Skeletal muscle tissue (tissue), 3 donors: ENCODE measurements at regions not wholly inside any gene's neighbourhood (a gene's known extent, or its start where the extent isn't known, plus 50 kb on each side); places are given as distances from the start of the nearest gene placed in this dataset.

Experiments
- H3K27ac ChIP-seq: one replicate; pipeline ENCODE4 v1.7.0; 2013; ENCODE audit warnings: mild to moderate bottlenecking, low read depth, low read length, inconsistent platforms
- H3K27me3 ChIP-seq, 3 donors: one replicate each; pipeline ENCODE4 v1.7.0; 2013; ENCODE audit warnings: low read length in 3 of 3; ENCODE audit not compliant: control insufficient read depth in 3 of 3, insufficient read depth in 3 of 3
- H3K36me3 ChIP-seq, 3 donors: one replicate each; pipeline ENCODE4 v1.7.0; 2013; ENCODE audit warnings: low read length in 3 of 3; ENCODE audit not compliant: control insufficient read depth in 3 of 3, insufficient read depth in 3 of 3
- H3K4me1 ChIP-seq, 3 donors: one replicate each; pipeline ENCODE4 v1.7.0; 2013; ENCODE audit warnings: low read length in 3 of 3, mild to moderate bottlenecking in 3 of 3; ENCODE audit not compliant: control insufficient read depth in 3 of 3, insufficient read depth in 3 of 3
- H3K4me3 ChIP-seq, 3 donors: one replicate each; pipeline ENCODE4 v1.7.0; 2013; ENCODE audit warnings: low read length in 3 of 3
- H3K9ac ChIP-seq, 3 donors: one replicate each; pipeline ENCODE4 v1.7.0; 2013; ENCODE audit warnings: low read length in 3 of 3, mild to moderate bottlenecking in 3 of 3, moderate library complexity in 2 of 3, low read depth in 1 of 3
- H3K9me3 ChIP-seq, 3 donors: one replicate each; pipeline ENCODE4 v1.7.0; 2013; ENCODE audit warnings: low read length in 3 of 3; ENCODE audit not compliant: control insufficient read depth in 3 of 3
- donor health status: Osteomylitis.

- H3K36me3 ChIP-seq, result no peaks in the 10 kb centered on the region
- peaks cover 0 to 4% (median 0%) of the 10 kb centered on the region in 3 donors for H3K9me3 ChIP-seq
- no peak overlapping the region for H3K4me3 ChIP-seq
- no peak overlapping the region for H3K9ac ChIP-seq
- H3K4me1 ChIP-seq, result no peaks in the 10 kb centered on the region
- peaks cover 16 to 47% (median 32%) of the 10 kb centered on the region in 3 donors for H3K27me3 ChIP-seq
- H3K27ac ChIP-seq, result no peak overlapping the region
Observed at GRCh38 chr22:20637750-20638506, 130.5 kb downstream of the MED15 start.

GRCh38 chr22:20638507-20638870 is 131.1 kb downstream of the MED15 start:
- Histone ChIP-seq H3K9ac (no peak overlapping the region), H3K9me3 (peaks cover 0 to 4% (median 0%) of the 10 kb centered on the region in 3 donors), H3K4me3 (no peak overlapping the region), H3K4me1 (no peaks in the 10 kb centered on the region), H3K36me3 (no peaks in the 10 kb centered on the region), H3K27ac (no peak overlapping the region), H3K27me3 (peaks cover 16 to 47% (median 32%) of the 10 kb centered on the region in 3 donors)

GRCh38 chr22:20639343-20639742 is 131.9 kb downstream of the MED15 start:
- no peak overlapping the region for H3K4me3 ChIP-seq
- H3K36me3 ChIP-seq, result no peaks in the 10 kb centered on the region
- peaks cover 16 to 42% (median 32%) of the 10 kb centered on the region in 3 donors for H3K27me3 ChIP-seq
- no peaks in the 10 kb centered on the region for H3K4me1 ChIP-seq
- H3K9ac ChIP-seq, result no peak overlapping the region
- H3K27ac ChIP-seq, result no peak overlapping the region
- peaks cover 0 to 4% (median 0%) of the 10 kb centered on the region in 3 donors for H3K9me3 ChIP-seq

- H3K9me3 ChIP-seq, result peaks cover 0 to 4% (median 0%) of the 10 kb centered on the region in 3 donors
- H3K36me3 ChIP-seq, result no peaks in the 10 kb centered on the region
- H3K27ac ChIP-seq, result no peak overlapping the region
- H3K27me3 ChIP-seq, result peaks cover 16 to 38% (median 30%) of the 10 kb centered on the region in 3 donors
- no peak overlapping the region for H3K4me3 ChIP-seq
- H3K9ac ChIP-seq, result no peak overlapping the region
- no peaks in the 10 kb centered on the region for H3K4me1 ChIP-seq
Observed at GRCh38 chr22:20639750-20640149, 132.3 kb downstream of the MED15 start.

- no peak overlapping the region for H3K27ac ChIP-seq
- peaks cover 0 to 4% (median 0%) of the 10 kb centered on the region in 3 donors for H3K9me3 ChIP-seq
- no peaks in the 10 kb centered on the region for H3K4me1 ChIP-seq
- H3K27me3 ChIP-seq, result peaks cover 12 to 31% (median 19%) of the 10 kb centered on the region in 3 donors
- no peaks in the 10 kb centered on the region for H3K36me3 ChIP-seq
- no peak overlapping the region for H3K9ac ChIP-seq
- no peak overlapping the region for H3K4me3 ChIP-seq
Observed at GRCh38 chr22:20641198-20641892, 132.6 kb upstream of the SERPIND1 start.

- Histone ChIP-seq H3K27ac (no peak overlapping the region), H3K9me3 (peaks cover 0 to 4% (median 0%) of the 10 kb centered on the region in 3 donors), H3K36me3 (no peaks in the 10 kb centered on the region), H3K9ac (no peak overlapping the region), H3K4me1 (no peaks in the 10 kb centered on the region), H3K4me3 (no peak overlapping the region), H3K27me3 (peaks cover 12 to 24% (median 12%) of the 10 kb centered on the region in 3 donors)
Observed at GRCh38 chr22:20641919-20642579, 131.9 kb upstream of the SERPIND1 start.

- no peak overlapping the region for H3K9ac ChIP-seq
- no peak overlapping the region for H3K27ac ChIP-seq
- peaks cover 12 to 24% (median 12%) of the 10 kb centered on the region in 3 donors for H3K27me3 ChIP-seq
- H3K36me3 ChIP-seq, result no peaks in the 10 kb centered on the region
- no peak overlapping the region for H3K4me3 ChIP-seq
- no peaks in the 10 kb centered on the region for H3K4me1 ChIP-seq
- peaks cover 0 to 4% (median 0%) of the 10 kb centered on the region in 3 donors for H3K9me3 ChIP-seq
Observed at GRCh38 chr22:20642668-20643179, 131.2 kb upstream of the SERPIND1 start.

- no peaks in the 10 kb centered on the region for H3K4me1 ChIP-seq
- H3K9ac ChIP-seq, result no peak overlapping the region
- no peak overlapping the region for H3K27ac ChIP-seq
- peaks cover 0 to 4% (median 0%) of the 10 kb centered on the region in 3 donors for H3K9me3 ChIP-seq
- peaks cover 3 to 16% (median 8%) of the 10 kb centered on the region in 3 donors for H3K27me3 ChIP-seq
- no peak overlapping the region for H3K4me3 ChIP-seq
- no peaks in the 10 kb centered on the region for H3K36me3 ChIP-seq
Observed at GRCh38 chr22:20644071-20644642, 129.8 kb upstream of the SERPIND1 start.

- no peak overlapping the region for H3K27ac ChIP-seq
- H3K36me3 ChIP-seq, result no peaks in the 10 kb centered on the region
- H3K4me3 ChIP-seq, result no peak overlapping the region
- H3K9me3 ChIP-seq, result no peaks in the 10 kb centered on the region
- H3K4me1 ChIP-seq, result no peaks in the 10 kb centered on the region
- H3K9ac ChIP-seq, result no peak overlapping the region
- H3K27me3 ChIP-seq, result peaks cover 0 to 11% (median 1%) of the 10 kb centered on the region in 3 donors
Observed at GRCh38 chr22:20645954-20646353, 128.0 kb upstream of the SERPIND1 start.
